Inferior parietal cortex (tissue), 1 donor: ENCODE measurements at regions not wholly inside any gene's neighbourhood (a gene's known extent, or its start where the extent isn't known, plus 50 kb on each side); places are given as distances from the start of the nearest gene placed in this dataset.
"Not testable (repeated sequence)": the region's sequence is repeated elsewhere in the genome, so short reads cannot be mapped to it uniquely, and the experiment has no call there.

ENCODE experiments used
- DNase-seq: peaks from one replicate; pipeline ENCODE4 v3.0.0-alpha.2; 2016; ENCODE audit errors: extremely low spot score

GRCh38 chr21:15431053-15431452 lies 298.7 kb upstream of the USP25 start:
- no peak for DNase-seq

- no peak for DNase-seq
Observed at GRCh38 chr21:15433091-15433490, 296.7 kb upstream of the USP25 start.

- no peak for DNase-seq
Observed at GRCh38 chr21:15434163-15434905, 295.4 kb upstream of the USP25 start.

GRCh38 chr21:15436031-15436430 lies 293.8 kb upstream of the USP25 start:
- no peak for DNase-seq

GRCh38 chr21:15437883-15438282 lies 291.9 kb upstream of the USP25 start:
- no peak for DNase-seq

GRCh38 chr21:15439726-15440125 lies 290.1 kb upstream of the USP25 start:
- DNase-seq = no peak

GRCh38 chr21:15441060-15441493 lies 288.7 kb upstream of the USP25 start:
- DNase-seq = no peak

GRCh38 chr21:15441992-15442391 lies 287.8 kb upstream of the USP25 start:
- no peak for DNase-seq

- DNase-seq = no peak
Observed at GRCh38 chr21:15442743-15443469, 286.9 kb upstream of the USP25 start.

- no peak for DNase-seq
Observed at GRCh38 chr21:15443740-15444117, 286.1 kb upstream of the USP25 start.

GRCh38 chr21:15444118-15444960 lies 285.4 kb upstream of the USP25 start:
- DNase-seq = no peak

- no peak for DNase-seq
Observed at GRCh38 chr21:15445327-15445726, 284.5 kb upstream of the USP25 start.

- DNase-seq = no peak
Observed at GRCh38 chr21:15446223-15446622, 283.6 kb upstream of the USP25 start.

- no peak for DNase-seq
Observed at GRCh38 chr21:15449556-15449955, 280.2 kb upstream of the USP25 start.

- no peak for DNase-seq
Observed at GRCh38 chr21:15453261-15453660, 276.5 kb upstream of the USP25 start.

- not testable (repeated sequence) for DNase-seq
Observed at GRCh38 chr21:15453785-15454184, 276.0 kb upstream of the USP25 start.

- DNase-seq = not testable (repeated sequence)
Observed at GRCh38 chr21:15454931-15455330, 274.9 kb upstream of the USP25 start.

GRCh38 chr21:15455819-15456462 lies 273.8 kb upstream of the USP25 start:
- no peak for DNase-seq

GRCh38 chr21:15457965-15458364 lies 271.8 kb upstream of the USP25 start:
- DNase-seq = no peak

GRCh38 chr21:15462092-15462491 lies 267.7 kb upstream of the USP25 start:
- DNase-seq = no peak

- no peak for DNase-seq
Observed at GRCh38 chr21:15466329-15466728, 263.5 kb upstream of the USP25 start.

GRCh38 chr21:15468368-15468767 lies 261.4 kb upstream of the USP25 start:
- no peak for DNase-seq
